GM12878 (cell line): ENCODE measurements at regions not wholly inside any gene's neighbourhood (a gene's known extent, or its start where the extent isn't known, plus 50 kb on each side); places are given as distances from the start of the nearest gene placed in this dataset.

ENCODE experiments used
- ATAC-seq: fragments of 200-7000 bp; cut with Tn5 transposase; 3 replicates; pipeline ENCODE4 v1.9.1; 2020; ENCODE audit warnings: mild to moderate bottlenecking, moderate library complexity
- BruUV-seq: library from RNA; stranded (reverse); fragments of 400-500 nt; replicated peaks from 2 replicates; lab custom pipeline; 2021; lab: Mats Ljungman, UMichigan
- CTCF ChIA-PET: fragments of 300-600 bp; sonication (Branson Sonifier 250); formaldehyde crosslinking; extraction: SDS; loops from one replicate; lab custom pipeline; 2021; ENCODE audit warnings: inconsistent platforms; lab: Yijun Ruan, JAX
- POLR2A ChIA-PET: fragments of 350-600 bp; formaldehyde crosslinking; extraction: SDS; loops from one replicate; lab custom pipeline; 2021; ENCODE audit warnings: inconsistent platforms; lab: Charles Lee
- RAD21 ChIA-PET: fragments of 300-600 bp; sonication (Branson Sonifier 250); formaldehyde crosslinking; loops from one replicate; lab custom pipeline; 2023; ENCODE audit warnings: antibody characterized with exemption; ENCODE audit not compliant: unreplicated experiment; lab: Charles Lee
- SMC1A ChIA-PET: fragments of 300-600 bp; sonication (Branson Sonifier 250); formaldehyde crosslinking; loops from one replicate; lab custom pipeline; 2023; ENCODE audit not compliant: unreplicated experiment, uncharacterized antibody; lab: Charles Lee
- DNase-seq: peaks from one replicate; pipeline ENCODE4 v3.0.0-alpha.2; 2011; ENCODE audit warnings: low read depth, low spot score
- FAIRE-seq: peaks from 3 replicates; lab custom pipeline; 2011; peaks lifted over from hg19 to GRCh38; lab: Jason Lieb, UNC
- H2AFZ ChIP-seq: 2 replicates; pipeline ENCODE4 v1.6.0; 2011; ENCODE audit warnings: low read depth, low read length, control low read depth; ENCODE audit not compliant: control insufficient read depth
- H3K27ac ChIP-seq: 2 replicates; pipeline ENCODE4 v1.5.1; 2011; ENCODE audit warnings: control low read depth; ENCODE audit not compliant: control insufficient read depth, insufficient read depth
- H3K27me3 ChIP-seq, 2 experiments: replicated peaks in 1 of 2; 2 replicates each; pipeline versions ENCODE4 v1.6.0 to v1.6.1; 2011; ENCODE audit warnings: low read length in 1 of 2; ENCODE audit not compliant: control insufficient read depth in 2 of 2, insufficient read depth in 2 of 2
- H3K36me3 ChIP-seq, 2 experiments: 2 replicates each; pipeline ENCODE4 v1.5.1; 2011; ENCODE audit warnings: low read length in 1 of 2; ENCODE audit not compliant: control insufficient read depth in 2 of 2, insufficient read depth in 2 of 2
- H3K4me1 ChIP-seq: 2 replicates; pipeline ENCODE4 v1.6.1; 2011; ENCODE audit warnings: mild to moderate bottlenecking, low read length, moderate library complexity, mixed read lengths; ENCODE audit not compliant: control insufficient read depth, insufficient read depth
- H3K4me2 ChIP-seq: 2 replicates; pipeline ENCODE4 v1.6.0; 2011; ENCODE audit warnings: control low read depth; ENCODE audit not compliant: control insufficient read depth, insufficient read depth
- H3K4me3 ChIP-seq: fragments of 200-600 bp; sonication (generic); 2 replicates; pipeline ENCODE4 v1.5.1; 2016
- H3K79me2 ChIP-seq: 2 replicates; pipeline ENCODE4 v1.6.0; 2011; ENCODE audit warnings: low read length; ENCODE audit not compliant: control insufficient read depth, insufficient read depth
- H3K9ac ChIP-seq: 2 replicates; pipeline ENCODE4 v1.8.0; 2011; ENCODE audit warnings: low read length, control low read depth, mixed read lengths; ENCODE audit not compliant: control insufficient read depth, insufficient read depth
- H3K9me3 ChIP-seq: replicated peaks from 3 replicates; pipeline ENCODE4 v1.5.1; 2011; ENCODE audit warnings: mild to moderate bottlenecking, low read length; ENCODE audit not compliant: control insufficient read depth, insufficient read depth
- H4K20me1 ChIP-seq: 2 replicates; pipeline ENCODE4 v1.6.0; 2011; ENCODE audit not compliant: control insufficient read depth, insufficient read depth
- CEBPB ChIP-seq, 2 experiments: fragments of 150-350 bp in 1 of 2; IDR thresholded peaks; 2 replicates each; pipeline ENCODE4 v1.6.1; 2012 to 2014; ENCODE audit warnings: low read depth in 2 of 2, low read length in 2 of 2, borderline replicate concordance in 1 of 2, inconsistent platforms in 1 of 2
- CTCF ChIP-seq, 3 experiments: IDR thresholded peaks in 2 of 3; conservative IDR thresholded peaks in 1 of 3; 2 replicates each; pipeline ENCODE4 v1.5.1; 2011; ENCODE audit warnings: low read depth in 3 of 3, low read length in 3 of 3, mild to moderate bottlenecking in 3 of 3, control low read depth in 2 of 3, moderate library complexity in 2 of 3, inconsistent platforms in 1 of 3, mixed read lengths in 1 of 3; ENCODE audit not compliant: control insufficient read depth in 2 of 3, insufficient read depth in 1 of 3; ENCODE audit errors: extremely low read depth in 1 of 3
- E2F4 ChIP-seq: IDR thresholded peaks from 2 replicates; pipeline ENCODE4 v1.6.1; 2012; ENCODE audit warnings: low read depth, low read length, improper control_type of control experiment
- IRF3 ChIP-seq: fragments of 450-650 bp; IDR thresholded peaks from 2 replicates; pipeline ENCODE4 v1.6.1; 2014; ENCODE audit warnings: mild to moderate bottlenecking
- JUNB ChIP-seq: IDR thresholded peaks from 2 replicates; pipeline ENCODE4 v1.6.1; 2016; ENCODE audit warnings: antibody characterized with exemption, mild to moderate bottlenecking
- MTA2 ChIP-seq: fragments of 450-650 bp; IDR thresholded peaks from 2 replicates; pipeline ENCODE4 v1.6.1; 2016; ENCODE audit warnings: low read depth, mild to moderate bottlenecking, moderate library complexity
- MXI1 ChIP-seq: fragments of 150-350 bp; IDR thresholded peaks from 2 replicates; pipeline ENCODE4 v1.6.1; 2011; ENCODE audit warnings: low read depth, mild to moderate bottlenecking, inconsistent platforms, low read length, improper control_type of control experiment
- MYB ChIP-seq: fragments of 150-350 bp; IDR thresholded peaks from 2 replicates; pipeline ENCODE4 v1.6.1; 2014; ENCODE audit warnings: mild to moderate bottlenecking, low read depth, low read length, borderline replicate concordance
- NFIC ChIP-seq: IDR thresholded peaks from 2 replicates; pipeline ENCODE4 v1.6.1; 2012; ENCODE audit warnings: low read depth, mild to moderate bottlenecking, inconsistent platforms, low read length, moderate library complexity
- PML ChIP-seq: IDR thresholded peaks from 2 replicates; pipeline ENCODE4 v1.6.1; 2012; ENCODE audit warnings: low read length, inconsistent platforms
- RBBP5 ChIP-seq: fragments of 200-600 bp; sonication (generic); conservative IDR thresholded peaks from 2 replicates; pipeline ENCODE4 v1.6.1; 2016
- RELA ChIP-seq: fragments of 450-650 bp; IDR thresholded peaks from 2 replicates; pipeline ENCODE4 v1.8.0; 2014; ENCODE audit warnings: borderline replicate concordance; ENCODE audit not compliant: partially characterized antibody
- RFX5 ChIP-seq: IDR thresholded peaks from 2 replicates; pipeline ENCODE4 v1.6.1; 2011; ENCODE audit warnings: low read depth, low read length, improper control_type of control experiment
- SMC3 ChIP-seq: IDR thresholded peaks from 2 replicates; pipeline ENCODE4 v1.6.1; 2011; ENCODE audit warnings: low read length, improper control_type of control experiment, borderline replicate concordance
- TAF1 ChIP-seq: IDR thresholded peaks from 2 replicates; pipeline ENCODE4 v1.6.1; 2011; ENCODE audit warnings: mild to moderate bottlenecking, low read depth, low read length, borderline replicate concordance
- YBX1 ChIP-seq: fragments of 450-650 bp; IDR thresholded peaks from 2 replicates; pipeline ENCODE4 v1.6.1; 2016; ENCODE audit warnings: antibody characterized with exemption
- YY1 ChIP-seq: IDR thresholded peaks from 2 replicates; pipeline ENCODE4 v1.6.1; 2011; ENCODE audit warnings: low read depth, mild to moderate bottlenecking, low read length
- ZBTB4 ChIP-seq: fragments of 450-650 bp; formaldehyde crosslinking; IDR thresholded peaks from 2 replicates; pipeline ENCODE4 v1.4.0; 2022; ENCODE audit warnings: mild to moderate bottlenecking, moderate library complexity
- ZNF24 ChIP-seq: fragments of 450-650 bp; IDR thresholded peaks from 2 replicates; pipeline ENCODE4 v1.6.1; 2017; ENCODE audit warnings: antibody characterized with exemption, mild to moderate bottlenecking
- ZZZ3 ChIP-seq: IDR thresholded peaks from 2 replicates; pipeline ENCODE4 v1.6.1; 2011; ENCODE audit warnings: low read depth; ENCODE audit not compliant: control insufficient read depth, insufficient read length
- WGBS: methylation state at CpG from one replicate; pipeline ENCODE4 v1.1.6; 2016; ENCODE audit warnings: low lambda C conversion rate; ENCODE audit not compliant: insufficient replicate concordance, insufficient coverage; ENCODE audit errors: missing lambda C conversion rate; 5-methylcytosine and 5-hydroxymethylcytosine counted together
- in situ Hi-C: fragments of 300-500 bp; cut with MboI; formaldehyde crosslinking; loops from 9 replicates; pipeline ENCODE4 v1.14.3; 2018; ENCODE audit warnings: mixed read lengths
- intact Hi-C: fragments of 100-400 bp; cut with micrococcal nuclease; formaldehyde crosslinking; loops from one replicate; pipeline ENCODE4 v1.14.2; 2022; ENCODE audit not compliant: unreplicated experiment

GRCh38 chr4:183772361-183772760 lies 113.3 kb downstream of the TRAPPC11 start:
- Histone ChIP-seq H2AFZ (no peak overlapping the region), H3K27me3 (no peaks in the 10 kb centered on the region), H4K20me1 (no peaks in the 10 kb centered on the region), H3K79me2 (no peaks in the 10 kb centered on the region), H3K36me3 (no peaks in the 10 kb centered on the region), H3K4me1 (no peaks in the 10 kb centered on the region), H3K4me3 (no peak overlapping the region), H3K4me2 (no peak overlapping the region), H3K9ac (no peak overlapping the region), H3K27ac (no peak overlapping the region), H3K9me3 (no peaks in the 10 kb centered on the region)
- ChIA-PET RAD21 (no interaction called here), POLR2A (no interaction called here), SMC1A (no interaction called here), CTCF (no interaction called here)
- TF ChIP-seq CTCF (IDR thresholded peaks at IDR 0.05 in 2 of 3, conservative IDR thresholded peaks at IDR 0.05 in 1 of 3; ENCODE audit: control insufficient read depth in 2 of 3, extremely low read depth in 1 of 3, insufficient read depth in 1 of 3, low read depth in 3 of 3, low read length in 3 of 3): no peak
- TF ChIP-seq RELA: no peak
- TF ChIP-seq NFIC: no peak
- TF ChIP-seq YBX1: no peak
- no peak for TF ChIP-seq CEBPB (IDR thresholded peaks at IDR 0.05; ENCODE audit: borderline replicate concordance in 1 of 2, low read depth in 2 of 2, low read length in 2 of 2)
- TF ChIP-seq PML: no peak
- TF ChIP-seq RBBP5: no peak
- no peak for TF ChIP-seq SMC3
- no peak for TF ChIP-seq ZBTB4
- no peak for TF ChIP-seq MXI1
- TF ChIP-seq JUNB: no peak
- no peak for TF ChIP-seq RFX5
- no peak for TF ChIP-seq YY1
- no peak for TF ChIP-seq MYB
- no peak for TF ChIP-seq ZNF24
- TF ChIP-seq TAF1: no peak
- TF ChIP-seq E2F4: no peak
- no peak for TF ChIP-seq MTA2
- TF ChIP-seq IRF3: no peak
- TF ChIP-seq ZZZ3: no peak
- WGBS: 36% methylated on average over 1 of the region's 1 CpG
- in situ Hi-C loops (no loop called here), intact Hi-C loops (no loop called here)
- no TSS peak for BruUV-seq
- ATAC-seq: no peak
- DNase-seq: no peak
- FAIRE-seq: no peak
